ENCODE measurements at regions not wholly inside any gene's neighbourhood (a gene's known extent, or its start where the extent isn't known, plus 50 kb on each side); places are given as distances from the start of the nearest gene placed in this dataset.

- TF ChIP-seq CTCF (IDR thresholded peaks at IDR 0.05; ENCODE audit: control extremely low read depth in 1 of 3, insufficient read depth in 1 of 3, low read depth in 1 of 3, low read length in 3 of 3) (no peak), KDM4A (IDR thresholded peaks at IDR 0.05; ENCODE audit: low read depth, low read length, severe bottlenecking) (no peak)
Observed at GRCh38 chr4:8679032-8679431, 86.5 kb downstream of the CPZ start.

Data from H1 (cell line).